Activated CD4-positive, alpha-beta memory T cell treated with anti-CD3 and anti-CD28 coated beads for 36 hours (primary cell): ENCODE measurements at regions not wholly inside any gene's neighbourhood (a gene's known extent, or its start where the extent isn't known, plus 50 kb on each side); places are given as distances from the start of the nearest gene placed in this dataset.

Source experiments
- CTCF ChIA-PET: fragments of 350-600 bp; sonication (Branson Sonifier 250); formaldehyde crosslinking; loops from one replicate; lab custom pipeline; 2021; ENCODE audit warnings: antibody characterized with exemption, inconsistent platforms; lab: Charles Lee
- POLR2A ChIA-PET: fragments of 350-600 bp; sonication (Branson Sonifier 250); formaldehyde crosslinking; loops from one replicate; lab custom pipeline; 2021; ENCODE audit warnings: antibody characterized with exemption; lab: Charles Lee
- DNase-seq: peaks from one replicate; pipeline ENCODE4 v3.0.0-alpha.2; 2020
- H3K27ac Mint-ChIP-seq: one replicate; pipeline ENCODE4 v1.8.0; 2021; ENCODE audit warnings: mixed read lengths
- H3K27me3 Mint-ChIP-seq: one replicate; pipeline ENCODE4 v1.8.0; 2021; ENCODE audit warnings: mixed read lengths
- H3K36me3 Mint-ChIP-seq: one replicate; pipeline ENCODE4 v1.8.0; 2021; ENCODE audit warnings: mixed read lengths
- H3K4me1 Mint-ChIP-seq: one replicate; pipeline ENCODE4 v1.8.0; 2021; ENCODE audit warnings: low read depth, mixed read lengths
- H3K4me3 Mint-ChIP-seq: one replicate; pipeline ENCODE4 v1.8.0; 2021; ENCODE audit warnings: mild to moderate bottlenecking, mixed read lengths
- H3K9me3 Mint-ChIP-seq: one replicate; pipeline ENCODE4 v1.8.0; 2021; ENCODE audit warnings: mixed read lengths
- intact Hi-C: fragments of 100-400 bp; cut with micrococcal nuclease; formaldehyde crosslinking; loops from one replicate; pipeline ENCODE4 v1.15.1; 2023

GRCh38 chr13:80988391-80989151 lies 647.6 kb upstream of the SPRY2 start:
- peaks cover 19% of the 10 kb centered on the region for H3K9me3 Mint-ChIP-seq
- no peaks in the 10 kb centered on the region for H3K27me3 Mint-ChIP-seq
- H3K4me3 Mint-ChIP-seq = no peak overlapping the region
- intact Hi-C loops = no loop called here
- CTCF ChIA-PET = no interaction called here
- no peak overlapping the region for H3K27ac Mint-ChIP-seq
- POLR2A ChIA-PET = no interaction called here
- no peaks in the 10 kb centered on the region for H3K4me1 Mint-ChIP-seq
- H3K36me3 Mint-ChIP-seq = no peaks in the 10 kb centered on the region
- DNase-seq = no peak

GRCh38 chr13:80979035-80979641 lies 638.2 kb upstream of the SPRY2 start:
- intact Hi-C loops = loop anchor here (1.0 kb wide), 1 partner anchor 38 kb away; no protein-coding TSS in a partner anchor
- no peak overlapping the region for H3K4me3 Mint-ChIP-seq
- POLR2A ChIA-PET = no interaction called here
- H3K27ac Mint-ChIP-seq = no peak overlapping the region
- no peaks in the 10 kb centered on the region for H3K36me3 Mint-ChIP-seq
- peaks cover 8% of the 10 kb centered on the region for H3K9me3 Mint-ChIP-seq
- no peaks in the 10 kb centered on the region for H3K27me3 Mint-ChIP-seq
- DNase-seq = peak; percentile 35
- CTCF ChIA-PET = interaction anchor here (0.6 to 1.0 kb wide), 3 partner anchors 8 to 39 kb away, joined by 3 to 7 read pairs (median 5); no protein-coding TSS in a partner anchor
- no peaks in the 10 kb centered on the region for H3K4me1 Mint-ChIP-seq

- H3K36me3 Mint-ChIP-seq = no peaks in the 10 kb centered on the region
- H3K27ac Mint-ChIP-seq = no peak overlapping the region
- ChIA-PET CTCF (interaction anchor here (1.2 kb wide), 1 partner anchor 41 kb away, joined by 3 read pairs; no protein-coding TSS in a partner anchor), POLR2A (no interaction called here)
- intact Hi-C loops = no loop called here
- DNase-seq = no peak
- H3K4me3 Mint-ChIP-seq = no peak overlapping the region
- H3K9me3 Mint-ChIP-seq = peaks cover 3% of the 10 kb centered on the region
- no peaks in the 10 kb centered on the region for H3K27me3 Mint-ChIP-seq
- H3K4me1 Mint-ChIP-seq = no peaks in the 10 kb centered on the region
These were observed 636.2 kb upstream of the SPRY2 start for GRCh38 chr13:80977168-80977567.

- Mint-ChIP-seq H3K9me3 (peaks cover 2% of the 10 kb centered on the region), H3K4me3 (no peak overlapping the region), H3K36me3 (no peaks in the 10 kb centered on the region), H3K27me3 (no peaks in the 10 kb centered on the region), H3K27ac (no peak overlapping the region), H3K4me1 (no peaks in the 10 kb centered on the region)
- CTCF ChIA-PET = interaction anchor here (0.8 kb wide), 1 partner anchor 22 kb away, joined by 3 read pairs; no protein-coding TSS in a partner anchor
- intact Hi-C loops = no loop called here
- DNase-seq = no peak
- POLR2A ChIA-PET = no interaction called here
These were observed 635.0 kb upstream of the SPRY2 start for GRCh38 chr13:80975903-80976302.

- POLR2A ChIA-PET = no interaction called here
- no peaks in the 10 kb centered on the region for H3K27me3 Mint-ChIP-seq
- CTCF ChIA-PET = no interaction called here
- no peak overlapping the region for H3K27ac Mint-ChIP-seq
- intact Hi-C loops = no loop called here
- no peaks in the 10 kb centered on the region for H3K4me1 Mint-ChIP-seq
- no peaks in the 10 kb centered on the region for H3K36me3 Mint-ChIP-seq
- H3K9me3 Mint-ChIP-seq = no peaks in the 10 kb centered on the region
- no peak for DNase-seq
- no peak overlapping the region for H3K4me3 Mint-ChIP-seq
These were observed 632.8 kb upstream of the SPRY2 start for GRCh38 chr13:80973721-80974120.

GRCh38 chr13:80972857-80973478 lies 632.0 kb upstream of the SPRY2 start:
- ChIA-PET POLR2A (no interaction called here), CTCF (no interaction called here)
- H3K9me3 Mint-ChIP-seq = no peaks in the 10 kb centered on the region
- H3K4me3 Mint-ChIP-seq = no peak overlapping the region
- H3K27me3 Mint-ChIP-seq = no peaks in the 10 kb centered on the region
- H3K27ac Mint-ChIP-seq = no peak overlapping the region
- intact Hi-C loops = no loop called here
- H3K36me3 Mint-ChIP-seq = no peaks in the 10 kb centered on the region
- no peaks in the 10 kb centered on the region for H3K4me1 Mint-ChIP-seq
- DNase-seq = no peak

- no peaks in the 10 kb centered on the region for H3K9me3 Mint-ChIP-seq
- intact Hi-C loops = no loop called here
- POLR2A ChIA-PET = no interaction called here
- no peaks in the 10 kb centered on the region for H3K4me1 Mint-ChIP-seq
- CTCF ChIA-PET = interaction anchor here (0.9 to 1.5 kb wide), 2 partner anchors 14 to 22 kb away, joined by 3 to 5 read pairs; no protein-coding TSS in a partner anchor
- no peak overlapping the region for H3K27ac Mint-ChIP-seq
- DNase-seq = no peak
- H3K36me3 Mint-ChIP-seq = no peaks in the 10 kb centered on the region
- H3K27me3 Mint-ChIP-seq = no peaks in the 10 kb centered on the region
- no peak overlapping the region for H3K4me3 Mint-ChIP-seq
These were observed 624.2 kb upstream of the SPRY2 start for GRCh38 chr13:80965097-80965496.

GRCh38 chr13:80962855-80963254 lies 621.9 kb upstream of the SPRY2 start:
- no peaks in the 10 kb centered on the region for H3K27me3 Mint-ChIP-seq
- H3K27ac Mint-ChIP-seq = no peak overlapping the region
- intact Hi-C loops = no loop called here
- ChIA-PET CTCF (no interaction called here), POLR2A (no interaction called here)
- no peaks in the 10 kb centered on the region for H3K36me3 Mint-ChIP-seq
- no peaks in the 10 kb centered on the region for H3K9me3 Mint-ChIP-seq
- no peaks in the 10 kb centered on the region for H3K4me1 Mint-ChIP-seq
- DNase-seq = no peak
- H3K4me3 Mint-ChIP-seq = no peak overlapping the region

- Mint-ChIP-seq H3K4me3 (no peak overlapping the region), H3K27ac (no peak overlapping the region), H3K27me3 (no peaks in the 10 kb centered on the region), H3K4me1 (no peaks in the 10 kb centered on the region), H3K9me3 (no peaks in the 10 kb centered on the region), H3K36me3 (no peaks in the 10 kb centered on the region)
- ChIA-PET CTCF (no interaction called here), POLR2A (no interaction called here)
- no peak for DNase-seq
- intact Hi-C loops = no loop called here
These were observed 621.2 kb upstream of the SPRY2 start for GRCh38 chr13:80962173-80962572.

- Mint-ChIP-seq H3K27me3 (no peaks in the 10 kb centered on the region), H3K4me3 (no peak overlapping the region), H3K27ac (no peak overlapping the region), H3K9me3 (no peaks in the 10 kb centered on the region), H3K36me3 (no peaks in the 10 kb centered on the region), H3K4me1 (no peaks in the 10 kb centered on the region)
- POLR2A ChIA-PET = no interaction called here
- CTCF ChIA-PET = no interaction called here
- no peak for DNase-seq
- intact Hi-C loops = no loop called here
These were observed 616.2 kb upstream of the SPRY2 start for GRCh38 chr13:80957019-80957655.

- Mint-ChIP-seq H3K27me3 (no peaks in the 10 kb centered on the region), H3K36me3 (no peaks in the 10 kb centered on the region), H3K4me1 (no peaks in the 10 kb centered on the region), H3K4me3 (no peak overlapping the region), H3K9me3 (peaks cover under 1% of the 10 kb centered on the region), H3K27ac (no peak overlapping the region)
- POLR2A ChIA-PET = no interaction called here
- CTCF ChIA-PET = no interaction called here
- intact Hi-C loops = no loop called here
- no peak for DNase-seq
These were observed 614.6 kb upstream of the SPRY2 start for GRCh38 chr13:80955501-80955900.

GRCh38 chr13:80952158-80952557 lies 611.2 kb upstream of the SPRY2 start:
- H3K36me3 Mint-ChIP-seq = no peaks in the 10 kb centered on the region
- H3K4me3 Mint-ChIP-seq = no peak overlapping the region
- DNase-seq = no peak
- ChIA-PET CTCF (no interaction called here), POLR2A (no interaction called here)
- peaks cover 4% of the 10 kb centered on the region for H3K9me3 Mint-ChIP-seq
- no peaks in the 10 kb centered on the region for H3K27me3 Mint-ChIP-seq
- intact Hi-C loops = no loop called here
- no peak overlapping the region for H3K27ac Mint-ChIP-seq
- no peaks in the 10 kb centered on the region for H3K4me1 Mint-ChIP-seq
